NCI-H2196 (cell line): ENCODE measurements at regions not wholly inside any gene's neighbourhood (a gene's known extent, or its start where the extent isn't known, plus 50 kb on each side); places are given as distances from the start of the nearest gene placed in this dataset.

Experiments
- DNase-seq: peaks from one replicate; lab custom pipeline; 2025; ENCODE audit not compliant: unreplicated experiment; lab: John Stamatoyannopoulos, UW

GRCh38 chr13:89856512-89856911 lies 1491.0 kb upstream of the MIR17HG start:
- no peak for DNase-seq

DNA sequence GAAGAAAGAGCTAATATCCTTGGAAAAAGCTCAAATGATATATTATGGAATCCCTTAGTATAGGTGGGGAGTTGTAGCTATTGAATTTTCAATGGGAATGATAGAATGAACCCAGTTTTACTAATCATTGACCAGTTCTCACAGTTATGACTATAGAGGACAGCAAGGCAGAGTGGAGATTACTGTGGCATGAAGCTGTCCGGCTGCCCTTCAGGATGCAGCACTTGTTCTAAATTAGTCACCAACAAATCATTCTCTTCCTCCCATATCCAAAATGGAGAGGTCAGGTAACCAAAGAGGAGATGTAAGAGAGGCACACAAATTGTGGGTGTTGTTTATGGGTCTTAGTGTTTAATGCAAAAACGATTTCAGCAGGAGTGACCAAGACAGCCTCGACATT lies 1490.0 kb upstream of the MIR17HG start:
- DNase-seq: no peak

DNA sequence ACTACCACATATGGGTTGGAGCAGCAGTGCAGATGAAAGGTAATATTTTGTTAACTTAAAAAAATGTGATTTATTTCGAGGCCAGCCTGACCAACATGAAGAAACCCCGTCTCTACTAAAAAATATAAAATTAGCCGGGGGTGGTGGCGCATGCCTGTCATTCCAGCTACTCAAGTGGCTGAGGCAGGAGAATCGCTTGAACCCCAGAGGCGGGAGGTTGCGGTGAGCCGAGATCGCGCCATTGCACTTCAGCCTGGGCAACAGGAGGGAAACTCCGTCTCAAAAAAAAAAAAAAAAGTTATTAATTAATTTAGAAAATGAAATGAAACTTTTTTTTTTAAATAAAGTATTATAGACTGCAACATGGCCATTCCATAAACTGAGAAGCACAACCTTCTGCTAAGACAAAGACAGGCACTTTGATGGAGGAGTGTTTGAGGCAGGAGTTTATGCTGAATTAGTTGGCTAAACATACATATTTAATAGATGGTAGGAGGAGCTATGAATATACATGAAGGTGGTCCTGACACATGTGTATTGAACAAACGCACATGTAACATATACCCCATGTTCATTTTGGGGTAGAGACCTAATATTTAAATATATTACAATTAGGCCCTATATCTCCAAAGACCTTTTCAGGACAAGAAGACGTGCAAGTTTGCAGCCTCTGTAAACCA lies 1485.3 kb upstream of the MIR17HG start:
- DNase-seq: no peak

DNA sequence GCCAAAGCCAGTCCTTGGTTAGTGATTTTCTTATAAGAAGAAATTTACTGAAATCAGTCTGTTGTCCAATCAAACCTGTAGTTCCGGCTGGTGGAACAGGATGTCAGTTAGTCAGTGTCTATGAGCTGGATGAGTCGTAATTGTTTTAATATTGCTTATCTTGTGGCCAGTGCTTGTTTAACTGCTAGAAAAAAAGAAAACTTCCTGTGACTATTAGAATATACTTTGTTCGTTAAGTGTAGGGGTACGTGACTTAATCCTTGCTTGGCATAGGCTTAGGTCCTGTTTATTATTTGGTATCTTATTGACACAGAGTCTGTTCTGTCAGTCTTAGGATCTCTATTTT lies 1484.8 kb upstream of the MIR17HG start:
- DNase-seq: no peak

DNA sequence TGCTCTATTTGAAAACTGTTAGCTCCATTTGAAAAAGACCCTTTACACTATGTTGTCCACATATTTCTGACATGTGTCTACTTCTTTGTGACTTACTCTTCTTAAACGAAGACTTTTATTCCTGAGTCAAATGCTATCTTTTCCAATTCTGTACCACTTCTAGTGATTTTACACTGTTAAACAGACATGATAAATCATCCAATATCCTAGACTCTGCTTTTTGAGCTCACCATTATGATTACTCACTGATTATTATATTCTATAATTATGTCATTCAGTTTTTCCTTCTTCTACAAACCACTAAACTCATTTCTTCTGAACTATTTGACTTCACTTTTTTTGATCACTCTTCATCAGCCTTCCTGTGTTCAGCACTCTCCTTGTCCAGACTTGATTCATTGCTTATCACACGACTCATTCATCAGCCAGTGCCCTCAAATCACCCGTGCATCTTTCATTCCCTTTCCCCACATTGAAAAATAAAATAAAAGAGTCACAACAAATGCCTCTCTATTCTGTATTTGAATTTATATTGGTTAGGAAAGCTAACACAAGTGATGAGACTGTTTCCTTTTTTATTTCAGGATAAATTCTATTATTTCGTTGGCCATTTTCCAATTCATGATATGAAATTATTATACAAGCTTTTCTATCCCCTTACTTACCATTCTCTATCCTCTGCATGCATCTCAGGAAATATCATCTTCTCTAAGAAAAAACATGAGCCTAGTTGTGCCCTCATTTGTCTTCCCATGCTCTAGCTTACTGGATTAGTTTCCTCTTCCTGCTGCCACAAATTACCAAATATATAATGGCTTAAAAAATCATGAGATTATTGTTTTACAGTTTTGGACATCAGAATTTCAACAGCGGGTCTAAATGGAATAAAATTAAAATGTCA lies 1482.1 kb upstream of the MIR17HG start:
- no peak for DNase-seq

GRCh38 chr13:89869312-89869711 lies 1478.2 kb upstream of the MIR17HG start:
- DNase-seq: no peak

DNA sequence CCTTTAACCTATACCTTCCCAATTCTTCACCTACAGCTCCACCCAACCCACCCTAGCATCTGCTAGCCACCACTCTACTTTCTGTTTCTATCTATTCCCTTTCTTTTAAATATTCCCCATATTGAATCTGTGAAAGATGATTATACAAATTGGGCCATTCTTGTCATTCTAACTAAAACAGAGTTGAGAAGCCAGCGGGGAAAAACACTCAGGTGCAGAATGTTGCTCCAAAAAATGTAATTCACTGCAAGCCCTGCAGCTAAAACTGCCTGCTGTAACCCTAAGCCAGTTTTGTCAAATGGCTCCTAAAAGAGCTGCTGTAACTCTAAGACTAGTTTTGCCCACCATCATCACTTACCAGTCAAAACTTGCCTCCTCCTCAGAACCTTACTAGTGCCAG lies 1468.6 kb upstream of the MIR17HG start:
- no peak for DNase-seq

DNA sequence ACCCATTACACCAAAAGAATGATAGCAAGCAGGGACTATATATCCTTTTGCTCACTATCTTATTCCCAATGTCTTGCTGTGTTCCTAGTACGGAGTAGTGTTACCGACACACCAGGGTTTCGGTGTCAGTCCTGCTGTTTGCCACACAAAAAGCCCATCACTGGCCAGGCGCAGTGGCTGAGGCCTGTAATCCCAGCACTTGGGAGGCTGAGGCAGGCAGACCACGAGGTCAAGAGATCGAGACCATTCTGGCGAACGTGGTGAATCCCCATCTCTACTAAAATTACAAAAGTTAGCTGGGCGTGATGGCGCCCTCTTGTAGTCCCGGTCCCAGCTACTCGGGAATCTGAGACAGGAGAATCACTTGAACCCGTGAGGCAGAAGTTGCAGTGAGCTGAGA lies 1467.3 kb upstream of the MIR17HG start:
- DNase-seq: no peak

GRCh38 chr13:89883893-89884448 lies 1463.5 kb upstream of the MIR17HG start:
- DNase-seq: no peak

DNA sequence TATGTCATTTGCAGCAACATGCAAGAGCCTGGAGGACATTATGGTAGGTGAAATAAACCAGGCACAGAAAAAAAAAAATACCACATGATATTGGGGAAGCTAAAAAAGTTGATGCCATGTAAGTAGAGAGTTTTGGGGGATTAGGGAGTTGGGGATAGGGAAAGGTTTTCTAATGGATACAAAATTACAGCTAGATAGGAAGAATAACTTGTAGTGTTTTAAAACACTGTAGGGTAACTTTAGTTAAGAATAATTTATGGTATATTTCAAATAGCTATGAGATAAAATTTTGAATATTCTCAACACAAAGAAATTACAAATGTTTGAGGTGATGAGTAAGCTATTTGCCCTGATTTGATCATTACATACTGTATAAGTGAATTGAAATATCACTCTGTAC lies 1456.7 kb upstream of the MIR17HG start:
- no peak for DNase-seq

DNA sequence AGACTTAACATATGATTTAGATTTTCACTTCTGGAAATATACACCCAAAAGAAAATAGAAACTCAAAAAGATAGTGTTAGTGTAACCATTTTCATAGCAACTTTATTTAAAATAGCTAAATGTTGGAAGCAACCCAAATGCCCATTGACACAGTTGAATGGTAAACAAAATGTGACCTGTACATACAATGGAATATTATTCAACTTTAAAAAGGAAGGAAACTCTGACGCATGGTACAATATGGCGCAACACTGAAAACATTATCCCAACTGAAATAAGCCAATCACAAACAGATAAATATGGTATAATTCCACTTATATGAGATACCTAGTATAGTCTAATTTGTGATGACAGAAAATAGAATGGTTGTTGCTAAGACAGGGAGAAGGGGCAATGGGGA lies 1456.1 kb upstream of the MIR17HG start:
- DNase-seq: no peak

- DNase-seq: no peak
Measured at GRCh38 chr13:89897681-89898080, 1449.8 kb upstream of the MIR17HG start.

- no peak for DNase-seq
Measured at GRCh38 chr13:89899302-89900103, 1448.0 kb upstream of the MIR17HG start.

GRCh38 chr13:89900104-89900765 lies 1447.3 kb upstream of the MIR17HG start:
- no peak for DNase-seq

DNA sequence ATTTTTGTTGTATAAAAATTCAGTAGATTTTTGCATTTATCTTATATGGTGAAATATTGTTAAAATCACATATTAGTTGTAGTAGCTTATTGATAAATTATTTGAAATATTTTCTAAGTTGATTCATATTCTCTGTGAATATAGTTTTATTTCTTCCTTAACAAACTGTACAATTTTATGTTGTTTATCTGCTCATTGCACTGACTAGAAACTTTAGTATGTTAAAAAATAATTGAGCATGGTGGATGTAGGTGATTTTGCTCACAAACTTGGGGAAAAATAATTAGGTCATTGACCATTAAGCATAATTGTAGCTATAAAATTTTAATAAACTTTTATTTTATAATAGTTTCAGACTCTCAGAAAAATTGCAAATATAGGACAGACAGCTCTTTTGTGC lies 1445.3 kb upstream of the MIR17HG start:
- no peak for DNase-seq

GRCh38 chr13:89903115-89903514 lies 1444.4 kb upstream of the MIR17HG start:
- no peak for DNase-seq

DNA sequence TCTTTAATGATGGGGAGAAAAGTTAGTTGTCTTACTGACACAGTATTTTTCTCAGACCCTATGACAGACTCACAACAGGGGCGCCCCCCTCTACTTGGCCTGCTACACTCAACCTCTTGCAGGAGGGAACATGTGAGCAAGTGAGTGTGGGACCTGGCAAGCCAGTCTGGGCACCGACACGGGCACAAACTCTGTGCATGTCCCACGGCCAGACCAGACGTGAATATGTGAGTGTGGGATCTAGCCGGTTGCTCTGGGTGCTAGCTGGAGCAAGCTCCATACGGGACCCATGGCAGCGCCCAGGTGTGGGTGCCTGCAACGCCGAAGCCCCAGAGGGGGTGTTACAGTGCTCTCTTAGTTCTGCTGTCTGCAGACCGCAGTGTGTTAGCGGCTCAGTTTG lies 1437.3 kb upstream of the MIR17HG start:
- DNase-seq: no peak

GRCh38 chr13:89916551-89916950 lies 1430.9 kb upstream of the MIR17HG start:
- no peak for DNase-seq

DNA sequence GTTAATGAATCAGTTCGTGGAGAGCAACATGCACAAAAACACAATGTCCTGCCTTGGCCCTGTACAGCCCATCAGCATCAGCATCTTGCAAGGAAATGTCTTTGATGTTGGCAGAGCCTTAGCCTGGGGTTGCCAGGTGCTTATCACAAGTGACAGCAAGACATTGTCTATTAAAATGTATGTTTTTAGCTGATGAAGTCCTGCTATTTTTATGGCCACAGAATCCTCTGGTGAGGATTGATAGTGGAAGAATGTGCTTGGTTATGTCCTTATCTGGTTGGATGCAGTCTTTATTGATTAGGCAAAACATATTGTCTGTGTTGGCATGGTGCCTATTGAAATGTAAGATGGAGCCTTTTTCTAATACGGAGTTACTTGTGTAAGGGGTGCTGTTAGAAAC lies 1427.0 kb upstream of the MIR17HG start:
- DNase-seq: no peak

GRCh38 chr13:89923052-89923451 lies 1424.4 kb upstream of the MIR17HG start:
- DNase-seq: no peak

GRCh38 chr13:89923736-89924135 lies 1423.8 kb upstream of the MIR17HG start:
- no peak for DNase-seq
